ENCODE measurements at regions not wholly inside any gene's neighbourhood (a gene's known extent, or its start where the extent isn't known, plus 50 kb on each side); places are given as distances from the start of the nearest gene placed in this dataset.

GRCh38 chr5:87191645-87192044 is 76.0 kb upstream of the RASA1 start:
- no peaks in the 10 kb centered on the region for H3K79me2 ChIP-seq (ENCODE audit: control insufficient read depth, insufficient read depth, low read length)
- no peak overlapping the region for H3K4me3 ChIP-seq (replicated peaks in 1 of 3; ENCODE audit: insufficient read depth in 1 of 3, low read depth in 1 of 3, low read length in 3 of 3)
- ChIA-PET CTCF (no interaction called here), POLR2A (no interaction called here)
- BruUV-seq (replicated peaks): no TSS peak
- H3K4me2 ChIP-seq (ENCODE audit: insufficient read depth, low read length): no peak overlapping the region
- dilution Hi-C loops (cut with MboI; ENCODE audit: extremely low pct_ligation_motif_present, low sequenced_read_pairs): no loop called here
- no peaks in the 10 kb centered on the region for H3K9me1 ChIP-seq (replicated peaks; ENCODE audit: control insufficient read depth, extremely low read depth, insufficient read depth, low read length)
- DNase-seq (ENCODE audit: low read depth, low spot score) (no peak), FAIRE-seq (no peak)
- no peaks in the 10 kb centered on the region for H3K36me3 ChIP-seq (ENCODE audit: control insufficient read depth in 2 of 2, extremely low read depth in 1 of 2, insufficient read depth in 2 of 2, low read length in 2 of 2)
- H3K9me3 ChIP-seq (replicated peaks; ENCODE audit: control insufficient read depth, insufficient read depth, low read length): no peaks in the 10 kb centered on the region
- H3K9ac ChIP-seq (replicated peaks; ENCODE audit: extremely low read depth, insufficient read depth, low read length): no peak overlapping the region
- no peaks in the 10 kb centered on the region for H3K27me3 ChIP-seq (ENCODE audit: control insufficient read depth in 2 of 2, insufficient read depth in 2 of 2, low read length in 2 of 2)
- intact Hi-C loops (cut with micrococcal nuclease): no loop called here
- H4K20me1 ChIP-seq (replicated peaks; ENCODE audit: control insufficient read depth, extremely low read depth, insufficient read depth, low read length): no peaks in the 10 kb centered on the region
- H3K4me1 ChIP-seq (ENCODE audit: control insufficient read depth, extremely low read depth, insufficient read depth, low read length): peaks cover 25% of the 10 kb centered on the region
- H2AFZ ChIP-seq (ENCODE audit: low read depth, low read length): no peak overlapping the region
- no peak overlapping the region for H3K27ac ChIP-seq (ENCODE audit: insufficient read depth, low read depth, low read length)
- TF ChIP-seq MAX (IDR thresholded peaks at IDR 0.05; ENCODE audit: insufficient read depth, insufficient read length): no peak
- TF ChIP-seq JUN (IDR thresholded peaks at IDR 0.05; ENCODE audit: borderline replicate concordance, insufficient read depth, insufficient read length, low read depth): no peak
- no peak for TF ChIP-seq MYC (IDR thresholded peaks at IDR 0.05; ENCODE audit: low read depth, low read length)
- no peak for TF ChIP-seq EZH2 (IDR thresholded peaks at IDR 0.05; ENCODE audit: borderline replicate concordance, low read depth, low read length, severe bottlenecking)
- no peak for TF ChIP-seq POLR2AphosphoS5 (IDR thresholded peaks at IDR 0.05; ENCODE audit: insufficient read depth, low read depth, low read length)
- TF ChIP-seq GATA2 (IDR thresholded peaks at IDR 0.05; ENCODE audit: insufficient read depth, insufficient read length, low read depth, low read length): no peak
- no peak for TF ChIP-seq POLR2A (IDR thresholded peaks at IDR 0.05; ENCODE audit: low read depth, low read length)
- TF ChIP-seq FOS (IDR thresholded peaks at IDR 0.05; ENCODE audit: borderline replicate concordance, insufficient read depth, low read length): no peak
- no peak for TF ChIP-seq CTCF (IDR thresholded peaks at IDR 0.05; ENCODE audit: extremely low read depth in 1 of 2, insufficient read depth in 1 of 2, low read depth in 1 of 2, low read length in 2 of 2)
